ENCODE measurements at regions not wholly inside any gene's neighbourhood (a gene's known extent, or its start where the extent isn't known, plus 50 kb on each side); places are given as distances from the start of the nearest gene placed in this dataset.

DNA sequence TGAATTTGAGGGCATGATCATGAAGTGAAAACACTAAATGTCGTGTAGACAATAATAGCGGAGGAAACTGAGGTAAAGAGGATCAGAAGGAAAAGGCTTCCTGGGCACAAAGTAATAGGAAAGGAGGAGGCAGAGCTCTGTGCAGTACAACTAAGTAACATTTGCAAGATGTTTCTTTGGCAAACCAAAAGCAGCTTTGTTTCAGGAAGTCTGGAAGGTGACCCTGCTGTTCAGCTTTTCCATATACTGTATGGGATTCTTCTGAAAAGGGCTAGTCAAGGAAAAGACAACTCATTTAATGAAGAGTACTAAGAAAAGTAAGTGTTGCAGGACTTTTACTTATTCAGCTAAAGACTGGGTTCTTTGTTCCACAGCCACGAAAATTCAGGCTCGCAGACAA is 463.1 kb downstream of the PCDH7 start:
- TF ChIP-seq TCF7L2 (IDR thresholded peaks at IDR 0.05; ENCODE audit: low read depth, low read length), result no peak
- TF ChIP-seq, protein P1, sequence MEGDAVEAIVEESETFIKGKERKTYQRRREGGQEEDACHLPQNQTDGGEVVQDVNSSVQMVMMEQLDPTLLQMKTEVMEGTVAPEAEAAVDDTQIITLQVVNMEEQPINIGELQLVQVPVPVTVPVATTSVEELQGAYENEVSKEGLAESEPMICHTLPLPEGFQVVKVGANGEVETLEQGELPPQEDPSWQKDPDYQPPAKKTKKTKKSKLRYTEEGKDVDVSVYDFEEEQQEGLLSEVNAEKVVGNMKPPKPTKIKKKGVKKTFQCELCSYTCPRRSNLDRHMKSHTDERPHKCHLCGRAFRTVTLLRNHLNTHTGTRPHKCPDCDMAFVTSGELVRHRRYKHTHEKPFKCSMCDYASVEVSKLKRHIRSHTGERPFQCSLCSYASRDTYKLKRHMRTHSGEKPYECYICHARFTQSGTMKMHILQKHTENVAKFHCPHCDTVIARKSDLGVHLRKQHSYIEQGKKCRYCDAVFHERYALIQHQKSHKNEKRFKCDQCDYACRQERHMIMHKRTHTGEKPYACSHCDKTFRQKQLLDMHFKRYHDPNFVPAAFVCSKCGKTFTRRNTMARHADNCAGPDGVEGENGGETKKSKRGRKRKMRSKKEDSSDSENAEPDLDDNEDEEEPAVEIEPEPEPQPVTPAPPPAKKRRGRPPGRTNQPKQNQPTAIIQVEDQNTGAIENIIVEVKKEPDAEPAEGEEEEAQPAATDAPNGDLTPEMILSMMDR (IDR thresholded peaks at IDR 0.05), result no peak
- TF ChIP-seq POLR2AphosphoS5 (IDR thresholded peaks at IDR 0.05; ENCODE audit: low read depth, low read length), result no peak

Data from Panc1 (cell line).